NCI-H345 treated with DMSO at 0.1 percent for 48 hours (cell line): ENCODE measurements at regions not wholly inside any gene's neighbourhood (a gene's known extent, or its start where the extent isn't known, plus 50 kb on each side); places are given as distances from the start of the nearest gene placed in this dataset.
"Not testable (repeated sequence)": the region's sequence is repeated elsewhere in the genome, so short reads cannot be mapped to it uniquely, and the experiment has no call there.

Experiments
- DNase-seq: peaks from one replicate; lab custom pipeline; 2025; ENCODE audit not compliant: unreplicated experiment; lab: John Stamatoyannopoulos, UW

GRCh38 chr13:21875116-21875515 is 204.2 kb downstream of the FGF9 start:
- DNase-seq: no peak

DNA sequence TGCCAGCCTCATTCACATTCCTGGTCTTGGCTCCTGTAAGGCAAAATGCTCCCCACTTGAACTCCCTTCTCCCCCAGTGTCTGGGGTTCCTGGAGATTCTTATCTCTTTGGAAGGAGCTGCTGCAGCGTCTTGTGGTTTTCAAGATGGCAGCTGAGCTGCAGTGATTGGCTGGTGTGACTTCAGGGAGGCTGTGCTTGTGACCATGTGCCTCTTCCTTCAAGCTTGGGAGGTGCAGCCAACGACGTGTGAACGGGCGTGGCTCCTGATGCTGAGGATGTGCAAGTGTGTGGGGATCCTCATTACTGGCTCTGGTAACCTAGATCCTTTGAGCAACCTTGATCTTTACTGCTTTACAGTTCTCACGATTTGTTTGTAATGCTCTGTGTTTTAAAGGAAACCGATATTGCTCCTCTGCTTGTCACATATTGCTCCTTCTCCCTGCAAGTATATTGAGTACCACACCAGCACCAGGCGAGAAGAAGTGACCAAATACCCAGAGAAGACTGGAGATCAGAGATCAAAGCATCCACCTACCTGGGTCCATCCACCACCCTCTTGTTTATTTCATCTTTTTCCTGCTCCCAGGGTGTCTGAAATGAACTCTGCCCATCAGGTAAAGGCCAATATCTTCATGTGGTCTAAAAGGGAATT is 208.5 kb downstream of the FGF9 start:
- DNase-seq: no peak

DNA sequence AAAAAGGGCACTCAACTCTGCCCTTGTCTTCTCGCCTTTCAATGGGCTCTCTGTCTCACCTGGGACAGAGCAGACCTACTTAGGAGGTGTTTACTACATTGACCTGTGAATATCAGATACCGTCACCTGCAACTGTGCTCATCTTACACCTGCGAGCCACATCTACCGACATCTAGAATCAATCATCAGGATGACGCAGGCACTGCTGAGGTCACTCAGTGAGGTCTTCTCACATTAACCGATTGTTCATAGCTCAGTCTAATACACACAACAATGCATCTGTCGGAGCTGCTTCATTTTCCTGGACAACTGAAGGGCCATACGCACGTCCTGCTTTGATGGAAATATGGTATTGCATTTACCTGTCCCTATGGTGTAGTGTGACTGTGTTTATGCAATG is 211.9 kb downstream of the FGF9 start:
- DNase-seq: no peak

- DNase-seq: no peak
These were observed 212.8 kb downstream of the FGF9 start for GRCh38 chr13:21883713-21884112.

DNA sequence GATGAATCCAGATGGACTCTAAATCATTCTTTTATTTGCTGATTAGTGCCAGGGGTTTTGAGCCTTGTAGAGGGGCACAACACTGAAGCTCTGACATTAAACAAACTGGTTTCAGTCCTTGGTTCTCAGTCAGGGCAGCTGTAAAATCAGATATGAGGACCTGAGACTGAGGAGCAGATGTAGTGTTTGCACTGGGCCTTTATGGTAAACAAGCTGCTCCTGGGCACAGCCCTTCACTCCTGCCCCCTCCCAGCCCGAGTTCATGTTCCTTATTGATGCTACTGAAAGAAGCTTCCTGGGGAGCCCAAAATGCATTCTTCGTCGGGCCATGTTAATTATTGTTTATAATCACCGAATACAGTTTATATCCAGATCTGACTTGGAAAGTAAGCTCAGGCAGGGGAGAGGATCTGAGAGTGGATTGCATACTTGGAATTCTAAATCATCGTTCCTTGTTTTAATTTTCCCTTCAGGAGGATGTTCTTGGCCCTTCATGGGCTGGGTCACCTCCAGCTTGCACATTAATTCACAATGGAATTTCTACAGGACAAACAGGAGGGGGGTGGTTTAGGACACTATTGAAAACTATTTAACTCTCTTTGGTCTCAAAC is 213.5 kb downstream of the FGF9 start:
- peak; percentile 26 for DNase-seq

DNA sequence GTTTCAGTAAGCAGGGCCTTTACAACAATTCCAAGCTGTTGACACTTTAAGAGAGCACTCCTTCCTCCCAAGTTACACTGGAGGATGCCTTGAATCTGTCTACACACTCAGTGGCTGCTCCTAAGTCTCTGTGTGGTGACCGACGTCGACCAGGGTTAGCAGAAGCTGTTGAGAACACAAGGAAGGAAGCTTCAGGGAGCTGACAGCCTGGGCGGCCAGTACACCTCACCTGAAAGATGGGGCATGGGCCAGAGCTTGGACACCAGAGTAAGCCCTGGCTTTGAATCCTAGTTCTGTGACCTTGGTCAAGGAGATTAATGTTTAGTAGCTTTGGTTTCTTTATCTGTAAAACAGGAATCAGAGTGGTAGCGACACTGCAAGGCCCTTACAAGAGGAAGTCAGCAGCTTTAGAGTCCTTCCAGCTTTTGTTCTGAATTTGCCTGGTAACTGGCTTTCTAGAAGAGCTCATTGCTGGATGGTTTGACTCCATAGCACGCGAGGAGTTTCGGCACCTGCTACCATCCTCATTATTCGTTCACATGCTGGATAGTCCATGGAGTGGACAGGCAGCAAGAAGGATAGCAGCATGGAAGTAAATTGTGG is 214.2 kb downstream of the FGF9 start:
- DNase-seq: no peak

- DNase-seq: no peak
These were observed 214.9 kb downstream of the FGF9 start for GRCh38 chr13:21885714-21886224.

DNA sequence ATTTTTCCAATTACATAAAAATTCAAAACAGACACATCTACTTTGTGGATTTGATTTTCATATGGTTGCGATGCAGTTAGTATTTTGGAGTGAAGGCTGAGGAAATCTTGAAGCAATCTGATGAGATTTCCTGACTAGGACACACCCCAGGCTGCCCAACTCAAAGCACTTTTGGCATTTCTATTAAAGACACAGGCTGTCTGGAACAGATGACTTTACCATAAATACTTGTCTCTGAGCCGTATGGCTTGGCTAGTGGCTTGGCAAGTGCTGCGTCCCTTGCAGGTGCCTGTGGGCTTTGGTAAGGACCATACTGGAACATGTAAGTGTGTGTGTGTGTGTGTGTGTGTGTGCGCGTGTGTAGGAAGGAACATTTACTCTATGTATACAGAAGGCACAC is 218.8 kb downstream of the FGF9 start:
- DNase-seq: no peak

GRCh38 chr13:21890220-21890619 is 219.3 kb downstream of the FGF9 start:
- DNase-seq: not testable (repeated sequence)

GRCh38 chr13:21894091-21894490 is 223.2 kb downstream of the FGF9 start:
- DNase-seq: no peak

GRCh38 chr13:21894703-21895699 is 224.1 kb downstream of the FGF9 start:
- no peak for DNase-seq

- DNase-seq: no peak
These were observed 224.9 kb downstream of the FGF9 start for GRCh38 chr13:21895779-21896178.

DNA sequence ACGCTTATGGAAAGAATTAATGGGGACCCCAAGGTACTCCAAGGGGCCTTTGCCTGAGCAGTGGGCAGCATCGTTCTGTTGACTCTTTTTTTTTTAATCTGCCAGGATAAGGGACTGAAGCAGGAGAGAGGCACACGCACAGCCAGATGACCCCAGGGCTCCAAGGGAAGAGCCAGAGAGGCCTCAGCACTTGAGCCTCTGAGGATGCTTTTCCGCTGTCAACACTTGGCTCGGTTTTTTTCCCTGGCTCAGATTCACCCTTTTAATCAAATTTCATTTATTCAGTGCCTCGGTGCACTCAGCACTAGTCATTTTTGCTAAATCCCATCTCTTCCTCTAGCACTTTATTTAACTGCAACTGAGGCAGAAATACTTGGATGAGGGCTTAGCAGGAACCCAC is 226.3 kb downstream of the FGF9 start:
- no peak for DNase-seq

GRCh38 chr13:21898459-21898858 is 227.6 kb downstream of the FGF9 start:
- DNase-seq: no peak

DNA sequence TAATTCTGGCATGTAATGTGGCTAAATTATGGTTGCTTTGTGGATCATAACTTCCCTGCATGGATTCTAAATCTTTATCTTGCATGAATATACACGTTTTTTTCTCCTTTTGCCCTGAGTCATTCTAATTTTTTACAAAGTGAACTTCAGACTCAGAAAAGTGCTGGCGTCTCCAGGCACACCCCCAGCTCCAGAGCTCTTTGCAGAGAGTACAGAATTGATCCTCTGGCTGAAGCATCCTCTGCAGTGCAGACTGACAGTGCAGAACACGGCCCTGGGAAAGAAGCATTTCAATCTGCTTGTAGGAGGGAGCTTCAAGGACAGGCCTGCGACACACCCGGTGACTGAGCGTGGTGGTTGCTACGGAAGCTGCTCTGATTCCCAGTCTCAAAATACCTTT is 228.1 kb downstream of the FGF9 start:
- no peak for DNase-seq

- no peak for DNase-seq
These were observed 230.5 kb downstream of the FGF9 start for GRCh38 chr13:21901336-21901735.

GRCh38 chr13:21901811-21902708 is 231.2 kb downstream of the FGF9 start:
- DNase-seq: no peak

DNA sequence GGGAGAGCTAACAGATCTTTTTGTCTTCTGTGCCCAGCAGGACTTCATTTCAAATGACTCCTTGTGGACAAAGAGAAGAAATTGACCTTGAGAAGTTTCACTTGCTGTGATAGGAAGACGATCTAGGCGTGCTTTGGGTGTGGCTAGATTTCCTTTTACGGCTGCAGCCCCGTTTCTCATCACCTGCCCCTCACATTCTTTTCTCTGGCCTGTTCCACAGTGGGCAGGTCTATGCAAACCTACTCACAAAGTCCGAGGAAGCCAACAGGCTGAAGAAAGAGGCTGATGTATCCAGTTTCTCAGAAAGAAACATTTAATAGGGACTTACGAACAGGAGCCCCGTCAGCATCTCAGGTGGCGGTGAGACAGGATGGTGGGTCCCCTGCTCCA is 231.8 kb downstream of the FGF9 start:
- no peak for DNase-seq

GRCh38 chr13:21905486-21905885 is 234.6 kb downstream of the FGF9 start:
- no peak for DNase-seq

GRCh38 chr13:21909331-21909730 is 238.5 kb downstream of the FGF9 start:
- DNase-seq: no peak
